NK-92 treated with Interleukin-12 subunit alpha and Interleukin-12 subunit beta, amount 100 ng/mL, for 24 hours (cell line): ENCODE measurements at regions not wholly inside any gene's neighbourhood (a gene's known extent, or its start where the extent isn't known, plus 50 kb on each side); places are given as distances from the start of the nearest gene placed in this dataset.
"Not testable (repeated sequence)": the region's sequence is repeated elsewhere in the genome, so short reads cannot be mapped to it uniquely, and the experiment has no call there.

ENCODE experiments used
- DNase-seq: peaks from one replicate; lab custom pipeline; 2025; lab: John Stamatoyannopoulos, UW

GRCh38 chrX:55142206-55142918 is 53.5 kb downstream of the PAGE2 start:
- no peak for DNase-seq

- no peak for DNase-seq
Measured at GRCh38 chrX:55142919-55143310, 54.1 kb downstream of the PAGE2 start.

GRCh38 chrX:55143621-55144020 is 54.8 kb downstream of the PAGE2 start:
- DNase-seq = no peak

- no peak for DNase-seq
Measured at GRCh38 chrX:55144697-55145096, 55.9 kb downstream of the PAGE2 start.

- no peak for DNase-seq
Measured at GRCh38 chrX:55149242-55149641, 60.4 kb downstream of the PAGE2 start.

- no peak for DNase-seq
Measured at GRCh38 chrX:55151199-55151598, 62.4 kb downstream of the PAGE2 start.

- DNase-seq = no peak
Measured at GRCh38 chrX:55159551-55159950, 60.6 kb upstream of the PAGE5 start.

- DNase-seq = peak; percentile 80
Measured at GRCh38 chrX:55160685-55161552, 59.2 kb upstream of the PAGE5 start.

GRCh38 chrX:55161581-55161980 is 58.6 kb upstream of the PAGE5 start:
- no peak for DNase-seq

- no peak for DNase-seq
Measured at GRCh38 chrX:55163171-55163570, 57.0 kb upstream of the PAGE5 start.

GRCh38 chrX:55165026-55165425 is 55.1 kb upstream of the PAGE5 start:
- not testable (repeated sequence) for DNase-seq

GRCh38 chrX:55167124-55167803 is 52.9 kb upstream of the PAGE5 start:
- DNase-seq = no peak

- DNase-seq = no peak
Measured at GRCh38 chrX:55167901-55168300, 52.2 kb upstream of the PAGE5 start.

GRCh38 chrX:55169782-55170181 is 50.4 kb upstream of the PAGE5 start:
- no peak for DNase-seq
